GM21390 (cell line): ENCODE measurements at regions not wholly inside any gene's neighbourhood (a gene's known extent, or its start where the extent isn't known, plus 50 kb on each side); places are given as distances from the start of the nearest gene placed in this dataset.

Source experiments
- ATAC-seq: cut with Tn5 transposase; IDR thresholded peaks from one replicate; pipeline ENCODE4 v1.9.1; 2021; ENCODE audit not compliant: unreplicated experiment

- ATAC-seq: no peak
These were observed 180.0 kb downstream of the MTRR start for GRCh38 chr5:8048920-8049319.

GRCh38 chr5:8050616-8051175 lies 181.7 kb downstream of the MTRR start:
- ATAC-seq: no peak

GRCh38 chr5:8053270-8053669 lies 184.3 kb downstream of the MTRR start:
- ATAC-seq: no peak

- ATAC-seq: no peak
These were observed 188.8 kb downstream of the MTRR start for GRCh38 chr5:8057769-8058168.

- no peak for ATAC-seq
These were observed 189.8 kb downstream of the MTRR start for GRCh38 chr5:8058616-8059190.

GRCh38 chr5:8059337-8059736 lies 190.4 kb downstream of the MTRR start:
- ATAC-seq: no peak

- no peak for ATAC-seq
These were observed 191.4 kb downstream of the MTRR start for GRCh38 chr5:8060235-8060952.

- no peak for ATAC-seq
These were observed 192.0 kb downstream of the MTRR start for GRCh38 chr5:8060953-8061429.

- ATAC-seq: no peak
These were observed 193.6 kb downstream of the MTRR start for GRCh38 chr5:8062521-8062920.

GRCh38 chr5:8068078-8068477 lies 199.1 kb downstream of the MTRR start:
- ATAC-seq: no peak

- no peak for ATAC-seq
These were observed 201.2 kb downstream of the MTRR start for GRCh38 chr5:8070138-8070537.

- no peak for ATAC-seq
These were observed 210.1 kb downstream of the MTRR start for GRCh38 chr5:8079056-8079455.

- no peak for ATAC-seq
These were observed 212.2 kb downstream of the MTRR start for GRCh38 chr5:8081179-8081578.

- no peak for ATAC-seq
These were observed 224.7 kb downstream of the MTRR start for GRCh38 chr5:8093669-8094068.

GRCh38 chr5:8094304-8094703 lies 225.4 kb downstream of the MTRR start:
- ATAC-seq: no peak

- no peak for ATAC-seq
These were observed 228.2 kb downstream of the MTRR start for GRCh38 chr5:8097146-8097545.

GRCh38 chr5:8098081-8098480 lies 229.1 kb downstream of the MTRR start:
- ATAC-seq: no peak

- ATAC-seq: no peak
These were observed 233.8 kb downstream of the MTRR start for GRCh38 chr5:8102714-8103113.

GRCh38 chr5:8114597-8115266 lies 245.8 kb downstream of the MTRR start:
- no peak for ATAC-seq

GRCh38 chr5:8123559-8123958 lies 254.6 kb downstream of the MTRR start:
- no peak for ATAC-seq

GRCh38 chr5:8134609-8135008 lies 265.7 kb downstream of the MTRR start:
- ATAC-seq: no peak

GRCh38 chr5:8135742-8136141 lies 266.8 kb downstream of the MTRR start:
- no peak for ATAC-seq
